DND-41 (cell line): ENCODE measurements at regions not wholly inside any gene's neighbourhood (a gene's known extent, or its start where the extent isn't known, plus 50 kb on each side); places are given as distances from the start of the nearest gene placed in this dataset.

ENCODE experiments used
- EZH2 ChIP-seq: IDR thresholded peaks from 3 replicates; pipeline ENCODE4 v1.6.1; 2012; ENCODE audit warnings: borderline replicate concordance, low read depth, mild to moderate bottlenecking, moderate library complexity, low read length, inconsistent platforms; ENCODE audit not compliant: severe bottlenecking
- TF ChIP-seq, protein P1 (sequence below): IDR thresholded peaks from 2 replicates; pipeline ENCODE4 v1.5.1; 2012; ENCODE audit warnings: borderline replicate concordance, low read length, moderate library complexity, mild to moderate bottlenecking; ENCODE audit not compliant: poor library complexity, severe bottlenecking; ENCODE audit errors: extremely low read depth

- TF ChIP-seq, protein P1, sequence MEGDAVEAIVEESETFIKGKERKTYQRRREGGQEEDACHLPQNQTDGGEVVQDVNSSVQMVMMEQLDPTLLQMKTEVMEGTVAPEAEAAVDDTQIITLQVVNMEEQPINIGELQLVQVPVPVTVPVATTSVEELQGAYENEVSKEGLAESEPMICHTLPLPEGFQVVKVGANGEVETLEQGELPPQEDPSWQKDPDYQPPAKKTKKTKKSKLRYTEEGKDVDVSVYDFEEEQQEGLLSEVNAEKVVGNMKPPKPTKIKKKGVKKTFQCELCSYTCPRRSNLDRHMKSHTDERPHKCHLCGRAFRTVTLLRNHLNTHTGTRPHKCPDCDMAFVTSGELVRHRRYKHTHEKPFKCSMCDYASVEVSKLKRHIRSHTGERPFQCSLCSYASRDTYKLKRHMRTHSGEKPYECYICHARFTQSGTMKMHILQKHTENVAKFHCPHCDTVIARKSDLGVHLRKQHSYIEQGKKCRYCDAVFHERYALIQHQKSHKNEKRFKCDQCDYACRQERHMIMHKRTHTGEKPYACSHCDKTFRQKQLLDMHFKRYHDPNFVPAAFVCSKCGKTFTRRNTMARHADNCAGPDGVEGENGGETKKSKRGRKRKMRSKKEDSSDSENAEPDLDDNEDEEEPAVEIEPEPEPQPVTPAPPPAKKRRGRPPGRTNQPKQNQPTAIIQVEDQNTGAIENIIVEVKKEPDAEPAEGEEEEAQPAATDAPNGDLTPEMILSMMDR, result no peak
- no peak for TF ChIP-seq EZH2
Observed at GRCh38 chr17:56688151-56688550, 94.7 kb downstream of the NOG start.
